CD4-positive, alpha-beta T cell treated with Interleukin-4 for 4 hours (primary cell): ENCODE measurements at regions not wholly inside any gene's neighbourhood (a gene's known extent, or its start where the extent isn't known, plus 50 kb on each side); places are given as distances from the start of the nearest gene placed in this dataset.
A peak's percentile ranks its signal among the peaks of the same experiment; 100 is the strongest.

Experiments
- DNase-seq: peaks from one replicate; pipeline ENCODE4 v3.0.0-alpha.2; 2020

- DNase-seq: no peak
These were observed 161.2 kb downstream of the FGF18 start for GRCh38 chr5:171580502-171581265.

DNA sequence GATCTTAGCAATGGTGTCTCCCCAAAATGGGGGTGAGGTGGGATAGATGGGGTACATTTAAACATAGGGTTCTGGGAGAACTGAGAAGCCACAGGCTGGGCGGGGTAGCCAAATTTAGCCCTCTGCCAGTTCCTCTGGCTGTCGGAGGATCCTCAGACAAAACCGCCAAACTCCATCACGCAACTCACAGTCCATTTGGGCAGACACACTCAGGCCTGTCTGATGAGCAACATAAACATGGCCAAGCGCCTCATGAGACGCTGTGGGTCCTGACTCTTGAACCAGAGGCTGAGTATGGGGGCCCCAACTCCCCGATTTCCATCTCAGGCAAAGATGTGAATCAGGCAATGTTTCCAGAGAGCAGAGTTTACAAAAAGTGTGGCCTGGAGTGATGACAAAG lies 162.3 kb downstream of the FGF18 start:
- no peak for DNase-seq

GRCh38 chr5:171582849-171583248 lies 163.4 kb downstream of the FGF18 start:
- no peak for DNase-seq

GRCh38 chr5:171585981-171586380 lies 166.5 kb downstream of the FGF18 start:
- no peak for DNase-seq

DNA sequence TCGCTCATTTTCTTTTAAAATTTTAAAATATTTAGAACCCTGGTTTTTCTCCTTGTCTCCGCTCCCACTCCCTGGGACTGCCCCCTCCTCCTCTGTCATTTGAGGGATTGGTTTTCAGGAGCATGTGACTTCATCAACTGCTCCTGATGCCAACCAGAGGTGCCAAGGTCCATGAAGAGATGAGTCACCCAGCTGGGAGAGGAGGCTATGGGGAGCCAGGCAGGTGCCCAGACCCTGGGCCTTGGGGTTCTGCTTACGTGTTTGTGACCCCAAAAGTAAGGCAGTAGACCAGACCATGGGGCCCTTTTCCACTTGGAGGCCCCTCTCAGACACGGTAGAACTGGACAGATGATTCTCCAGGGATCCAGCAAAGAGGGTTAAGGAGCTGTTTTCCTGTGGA lies 167.0 kb downstream of the FGF18 start:
- no peak for DNase-seq

DNA sequence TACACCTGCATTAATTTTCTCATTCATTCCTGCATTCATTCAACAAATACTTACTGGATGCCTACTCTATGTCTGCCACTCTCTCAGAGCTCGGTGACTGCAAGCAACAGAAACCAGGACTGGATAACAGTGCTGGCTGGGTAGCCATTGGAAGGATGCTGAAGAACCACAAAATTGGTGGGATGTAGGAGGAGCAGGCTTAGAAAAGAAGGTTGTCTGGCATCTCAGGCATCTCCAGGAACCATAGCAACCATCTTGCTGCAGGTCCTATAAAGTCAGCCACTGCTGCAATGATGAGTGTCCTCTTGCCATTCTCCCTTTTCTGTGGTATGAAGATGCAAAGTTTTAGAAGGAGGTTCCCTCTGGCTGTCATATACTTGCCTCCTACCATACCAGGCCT lies 168.6 kb downstream of the FGF18 start:
- DNase-seq: no peak

- DNase-seq: no peak
These were observed 169.3 kb downstream of the FGF18 start for GRCh38 chr5:171588790-171589189.

GRCh38 chr5:171589461-171589860 lies 170.0 kb downstream of the FGF18 start:
- no peak for DNase-seq

GRCh38 chr5:171592076-171592475 lies 172.6 kb downstream of the FGF18 start:
- no peak for DNase-seq

DNA sequence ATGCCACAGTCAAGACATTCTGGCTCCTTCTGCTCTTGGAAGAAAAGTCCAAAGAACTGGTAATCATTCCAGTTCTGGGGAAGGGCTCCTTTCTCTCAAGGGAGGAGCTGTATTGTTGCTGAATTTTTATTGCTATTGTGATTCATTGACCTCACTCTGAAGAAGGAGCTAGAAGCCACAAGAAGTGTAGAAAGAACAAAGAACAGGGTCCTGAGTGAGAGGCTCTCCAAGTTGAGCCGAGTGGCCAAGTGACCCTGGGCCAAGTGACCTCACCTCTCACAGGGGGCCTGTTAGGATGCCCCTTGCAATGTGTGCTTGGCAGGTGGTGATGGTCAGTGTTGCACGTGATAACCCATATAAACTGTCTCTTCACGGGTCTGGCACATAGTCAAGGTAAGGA lies 173.3 kb downstream of the FGF18 start:
- DNase-seq: no peak

- no peak for DNase-seq
These were observed 174.0 kb downstream of the FGF18 start for GRCh38 chr5:171593401-171593800.

- no peak for DNase-seq
These were observed 174.5 kb downstream of the FGF18 start for GRCh38 chr5:171593976-171594375.

DNA sequence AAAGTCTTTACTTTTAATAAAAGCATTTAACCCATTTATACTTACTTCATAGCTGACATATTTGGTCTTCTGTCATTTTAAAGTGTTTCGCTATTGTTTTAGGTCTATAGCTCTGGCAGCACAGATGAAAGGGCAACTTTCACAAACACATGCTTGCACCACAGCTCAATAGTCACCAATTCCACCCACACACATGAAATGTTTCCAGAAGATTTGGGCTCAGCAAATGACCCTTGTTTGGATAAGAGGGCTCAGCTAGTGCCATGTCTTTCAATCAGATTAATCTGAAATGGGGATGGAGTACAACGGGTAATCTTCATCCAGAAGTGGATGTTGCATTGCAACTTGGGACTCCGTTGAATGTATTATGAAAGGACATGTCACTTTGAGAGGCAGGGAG lies 176.0 kb downstream of the FGF18 start:
- DNase-seq: no peak

DNA sequence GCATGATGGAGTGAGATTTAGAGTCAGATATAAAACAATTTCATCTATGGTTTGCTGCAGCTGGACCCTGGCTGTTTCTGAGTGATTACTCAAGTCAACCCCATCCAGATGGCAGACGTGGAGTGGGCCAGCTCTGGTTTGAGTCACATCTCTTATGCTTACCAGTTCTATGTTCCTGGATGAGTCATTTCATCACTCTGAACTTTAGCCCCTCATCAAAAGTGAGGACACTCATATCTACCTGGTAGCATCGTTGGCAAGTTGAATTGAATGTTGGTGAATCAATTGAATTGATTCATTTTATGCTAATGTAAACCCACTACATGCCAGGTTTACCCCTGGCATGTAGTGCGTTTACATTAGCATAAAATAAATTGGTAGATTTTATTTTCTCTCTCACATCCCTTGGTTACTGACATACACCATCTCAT lies 176.4 kb downstream of the FGF18 start:
- no peak for DNase-seq

GRCh38 chr5:171596391-171596878 lies 177.0 kb downstream of the FGF18 start:
- DNase-seq: no peak

- no peak for DNase-seq
These were observed 178.6 kb downstream of the FGF18 start for GRCh38 chr5:171597946-171598640.

GRCh38 chr5:171598641-171599152 lies 179.2 kb downstream of the FGF18 start:
- DNase-seq: no peak

DNA sequence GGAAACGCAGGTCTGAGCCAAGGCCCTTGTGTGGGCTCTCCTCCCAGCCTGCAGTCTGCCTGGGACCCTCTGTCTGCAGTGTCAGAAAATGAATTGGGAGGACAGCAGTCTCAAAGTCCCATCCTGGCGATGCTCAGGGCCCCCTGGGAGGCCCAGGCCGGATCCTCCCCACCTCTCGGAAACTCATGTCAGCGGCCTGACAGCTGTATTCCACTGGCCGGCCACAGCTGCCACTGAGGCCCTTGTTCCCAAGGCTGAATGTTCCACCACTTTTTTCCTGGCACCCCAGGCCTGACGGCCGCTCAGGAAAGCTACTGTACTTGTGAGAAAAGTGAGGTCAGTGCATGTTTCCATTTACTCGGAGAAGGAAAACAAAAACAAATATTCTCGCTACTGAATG lies 180.0 kb downstream of the FGF18 start:
- no peak for DNase-seq

- DNase-seq: no peak
These were observed 180.6 kb downstream of the FGF18 start for GRCh38 chr5:171599957-171600612.

DNA sequence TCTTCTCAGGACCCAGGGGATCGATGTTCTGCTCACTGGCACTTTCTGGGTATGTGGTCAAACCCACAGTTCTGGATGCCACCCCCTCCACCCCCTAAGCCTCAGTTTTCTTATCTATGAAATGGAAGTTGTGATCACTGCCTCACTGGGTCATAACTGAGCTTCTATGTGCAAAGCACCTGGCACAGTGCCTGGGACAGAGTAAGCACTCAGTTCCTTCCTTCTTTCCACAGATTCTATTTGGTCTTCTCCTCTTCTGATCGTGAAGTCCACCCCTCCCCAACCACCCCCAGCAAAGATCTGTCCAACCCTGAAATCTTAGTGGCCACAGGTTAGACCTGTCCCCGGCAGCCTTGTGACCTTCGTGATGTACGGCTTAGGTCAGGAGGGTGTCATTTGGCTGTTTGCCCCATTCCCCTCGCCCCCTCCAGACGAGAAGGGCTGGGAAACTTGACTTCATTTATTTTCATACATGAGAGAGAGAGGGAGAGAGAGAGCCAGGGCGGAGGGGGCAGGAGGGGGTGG lies 181.4 kb downstream of the FGF18 start:
- DNase-seq: no peak

DNA sequence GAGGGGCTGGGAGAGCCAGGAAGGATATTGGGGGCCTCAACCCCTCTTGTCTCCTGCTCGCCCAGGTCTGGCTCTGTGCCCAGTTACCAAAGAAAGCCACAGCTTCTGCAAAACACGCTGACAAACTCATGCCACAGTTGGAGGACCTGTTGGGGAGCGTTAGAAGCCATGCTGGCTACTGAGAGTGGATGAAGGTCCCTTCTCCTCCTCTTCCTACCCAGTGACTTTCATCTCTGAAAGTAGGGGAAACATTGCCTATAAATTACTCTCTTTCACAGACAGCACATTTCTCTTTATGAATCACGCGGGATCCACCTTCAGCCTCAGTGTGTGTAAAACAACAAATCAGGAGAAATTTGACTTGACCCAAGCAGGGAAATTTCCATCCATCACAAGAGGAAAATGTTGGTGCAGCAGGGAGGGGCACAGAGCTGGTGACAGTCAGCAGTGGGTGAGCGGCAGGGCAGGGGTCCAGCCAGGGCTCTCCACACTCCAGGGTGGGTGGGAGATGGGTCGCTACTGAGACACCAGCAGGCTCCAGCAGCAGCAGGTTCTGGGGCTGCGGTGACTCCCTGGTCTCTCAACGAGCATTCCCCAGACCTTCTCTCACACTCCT lies 181.9 kb downstream of the FGF18 start:
- DNase-seq: peak; percentile 3

DNA sequence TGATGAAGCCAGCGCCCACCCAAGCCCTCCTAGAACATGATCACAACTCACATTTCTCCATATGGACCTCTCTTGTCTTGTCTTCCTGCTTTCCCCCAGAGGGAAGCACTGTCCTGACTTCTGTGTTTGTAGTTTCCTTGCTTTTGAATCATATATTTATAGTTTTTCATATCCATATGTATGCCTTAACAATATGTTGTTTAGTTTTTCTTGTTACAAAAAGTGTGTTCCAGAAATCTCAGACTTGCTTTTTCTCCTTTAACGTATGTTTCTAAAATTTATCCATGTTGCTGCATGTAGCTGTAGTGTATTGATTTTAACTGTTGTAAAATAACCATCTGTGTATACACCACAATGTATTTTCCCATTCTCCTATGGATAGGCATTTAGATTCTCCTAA lies 182.0 kb upstream of the SMIM23 start:
- DNase-seq: no peak

- no peak for DNase-seq
These were observed 181.4 kb upstream of the SMIM23 start for GRCh38 chr5:171604195-171604594.
